Liver (tissue), 8 donors: ENCODE measurements at regions not wholly inside any gene's neighbourhood (a gene's known extent, or its start where the extent isn't known, plus 50 kb on each side); places are given as distances from the start of the nearest gene placed in this dataset.
"Not testable (repeated sequence)": the region's sequence is repeated elsewhere in the genome, so short reads cannot be mapped to it uniquely, and the experiment has no call there.

Experiments used
- DNase-seq: peaks from one replicate; pipeline ENCODE4 v3.0.0-alpha.2; 2017; ENCODE audit warnings: low spot score
- H3K27ac ChIP-seq, 2 donors: one replicate each; pipeline ENCODE4 v1.7.0; 2013; ENCODE audit warnings: inconsistent platforms in 2 of 2, low read length in 2 of 2, control low read depth in 1 of 2, low read depth in 1 of 2, mild to moderate bottlenecking in 1 of 2
- H3K27me3 ChIP-seq, 4 donors: one replicate each; pipeline versions ENCODE4 v1.6.1 to v1.7.0; 2013; ENCODE audit warnings: low read length in 3 of 4, inconsistent platforms in 1 of 4, mild to moderate bottlenecking in 1 of 4, moderate library complexity in 1 of 4; ENCODE audit not compliant: control insufficient read depth in 4 of 4, insufficient read depth in 4 of 4
- H3K36me3 ChIP-seq, 4 donors: one replicate each; pipeline versions ENCODE4 v1.6.1 to v1.7.0; 2013; ENCODE audit warnings: low read length in 3 of 4, mild to moderate bottlenecking in 3 of 4, low read depth in 1 of 4, moderate library complexity in 1 of 4; ENCODE audit not compliant: control insufficient read depth in 4 of 4, insufficient read depth in 3 of 4
- H3K4me1 ChIP-seq, 4 donors: one replicate each; pipeline versions ENCODE4 v1.6.1 to v1.7.0; 2013; ENCODE audit warnings: low read length in 3 of 4, mild to moderate bottlenecking in 3 of 4, moderate library complexity in 1 of 4; ENCODE audit not compliant: control insufficient read depth in 4 of 4, insufficient read depth in 4 of 4
- H3K4me3 ChIP-seq, 3 donors: one replicate each; pipeline versions ENCODE4 v1.6.1 to v1.7.0; 2013; ENCODE audit warnings: low read length in 3 of 3, control low read depth in 1 of 3, low read depth in 1 of 3, mild to moderate bottlenecking in 1 of 3
- H3K9ac ChIP-seq, 2 donors: one replicate each; pipeline ENCODE4 v1.7.0; 2013; ENCODE audit warnings: low read length in 2 of 2, mild to moderate bottlenecking in 2 of 2, moderate library complexity in 2 of 2, control low read depth in 1 of 2, low read depth in 1 of 2
- H3K9me3 ChIP-seq, 4 donors: one replicate each; pipeline versions ENCODE4 v1.6.1 to v1.7.0; 2013; ENCODE audit warnings: low read length in 3 of 4; ENCODE audit not compliant: control insufficient read depth in 4 of 4
- CTCF ChIP-seq: fragments of 150-350 bp; IDR thresholded peaks from 2 replicates; pipeline ENCODE4 v1.5.1; 2017; ENCODE audit warnings: improper control_type of control experiment, low read depth, low read length; ENCODE audit not compliant: missing input control
- EGR1 ChIP-seq, 2 donors: IDR thresholded peaks; 2 replicates each; pipeline ENCODE4 v1.6.1; 2016 to 2018; ENCODE audit warnings: antibody characterized with exemption in 2 of 2, low read depth in 2 of 2
- FOXA2 ChIP-seq: IDR thresholded peaks from 2 replicates; pipeline ENCODE4 v1.6.1; 2016; ENCODE audit warnings: antibody characterized with exemption
- GABPA ChIP-seq, 2 donors: IDR thresholded peaks in 1 of 2; conservative IDR thresholded peaks in 1 of 2; 2 replicates each; pipeline ENCODE4 v1.6.1; 2016; ENCODE audit warnings: antibody characterized with exemption in 2 of 2, mild to moderate bottlenecking in 1 of 2, moderate library complexity in 1 of 2
- HNF4A ChIP-seq, 2 donors: conservative IDR thresholded peaks; 2 replicates each; pipeline ENCODE4 v1.6.1; 2016; ENCODE audit warnings: antibody characterized with exemption in 2 of 2, mild to moderate bottlenecking in 2 of 2
- JUND ChIP-seq, 2 donors: IDR thresholded peaks; 2 replicates each; pipeline ENCODE4 v1.6.1; 2016; ENCODE audit warnings: antibody characterized with exemption in 2 of 2
- NR2F2 ChIP-seq: IDR thresholded peaks from 2 replicates; pipeline ENCODE4 v1.6.1; 2016; ENCODE audit warnings: antibody characterized with exemption
- REST ChIP-seq: IDR thresholded peaks from 2 replicates; pipeline ENCODE4 v1.6.1; 2016; ENCODE audit warnings: antibody characterized with exemption, mild to moderate bottlenecking
- TAF1 ChIP-seq: conservative IDR thresholded peaks from 2 replicates; pipeline ENCODE4 v1.6.1; 2016; ENCODE audit warnings: antibody characterized with exemption, mild to moderate bottlenecking
- YY1 ChIP-seq: IDR thresholded peaks from 2 replicates; pipeline ENCODE4 v1.6.1; 2016; ENCODE audit warnings: antibody characterized with exemption, mild to moderate bottlenecking
- WGBS: extraction: QIAGEN DNeasy Blood & Tissue Kit; methylation state at CpG from one replicate; pipeline ENCODE4 v1.1.7; 2013; 5-methylcytosine and 5-hydroxymethylcytosine counted together
- TF ChIP-seq, protein P1 (sequence below): IDR thresholded peaks from 2 replicates; pipeline ENCODE4 v1.6.1; 2016; ENCODE audit warnings: antibody characterized with exemption
- TF ChIP-seq, protein P2 (sequence below): IDR thresholded peaks from 2 replicates; pipeline ENCODE4 v1.6.1; 2016; ENCODE audit warnings: antibody characterized with exemption
- donor health status: healthy.
- donor health status: healthy.
- donor health status: healthy.
- donor health status: healthy.
- donor health status: healthy.

DNA sequence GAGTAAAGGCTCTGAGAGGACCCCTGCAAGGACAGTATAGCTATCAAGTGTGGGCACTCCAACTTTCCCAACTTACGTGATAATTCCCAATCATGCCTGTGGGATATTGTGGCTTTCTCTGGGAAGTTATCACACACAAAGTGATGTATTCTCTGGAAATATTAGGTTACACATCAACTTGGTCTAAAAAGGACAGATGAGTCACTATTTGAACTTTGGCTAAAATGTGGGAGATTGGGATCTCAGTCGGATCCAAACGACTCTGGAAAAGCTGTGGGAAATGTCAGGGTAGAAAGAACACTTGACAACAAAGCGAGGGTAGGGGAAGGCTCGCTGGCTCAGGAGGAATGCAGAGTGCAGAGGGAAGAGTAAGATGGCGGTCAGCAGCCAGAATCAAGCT lies 1048.9 kb downstream of the BCL11B start:
- no peak overlapping the region for H3K4me3 ChIP-seq
- no peak overlapping the region for H3K27ac ChIP-seq
- peaks cover 0 to 3% (median 0%) of the 10 kb centered on the region in 4 donors for H3K27me3 ChIP-seq
- no peaks in the 10 kb centered on the region for H3K4me1 ChIP-seq
- no peak for DNase-seq
- 75% methylated on average over 6 of the region's 6 CpGs for WGBS
- H3K9ac ChIP-seq: no peak overlapping the region
- no peaks in the 10 kb centered on the region for H3K36me3 ChIP-seq
- TF ChIP-seq, protein P1, sequence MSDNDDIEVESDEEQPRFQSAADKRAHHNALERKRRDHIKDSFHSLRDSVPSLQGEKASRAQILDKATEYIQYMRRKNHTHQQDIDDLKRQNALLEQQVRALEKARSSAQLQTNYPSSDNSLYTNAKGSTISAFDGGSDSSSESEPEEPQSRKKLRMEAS: no peak
- no peak for TF ChIP-seq HNF4A (conservative IDR thresholded peaks at IDR 0.05)
- TF ChIP-seq, protein P2, sequence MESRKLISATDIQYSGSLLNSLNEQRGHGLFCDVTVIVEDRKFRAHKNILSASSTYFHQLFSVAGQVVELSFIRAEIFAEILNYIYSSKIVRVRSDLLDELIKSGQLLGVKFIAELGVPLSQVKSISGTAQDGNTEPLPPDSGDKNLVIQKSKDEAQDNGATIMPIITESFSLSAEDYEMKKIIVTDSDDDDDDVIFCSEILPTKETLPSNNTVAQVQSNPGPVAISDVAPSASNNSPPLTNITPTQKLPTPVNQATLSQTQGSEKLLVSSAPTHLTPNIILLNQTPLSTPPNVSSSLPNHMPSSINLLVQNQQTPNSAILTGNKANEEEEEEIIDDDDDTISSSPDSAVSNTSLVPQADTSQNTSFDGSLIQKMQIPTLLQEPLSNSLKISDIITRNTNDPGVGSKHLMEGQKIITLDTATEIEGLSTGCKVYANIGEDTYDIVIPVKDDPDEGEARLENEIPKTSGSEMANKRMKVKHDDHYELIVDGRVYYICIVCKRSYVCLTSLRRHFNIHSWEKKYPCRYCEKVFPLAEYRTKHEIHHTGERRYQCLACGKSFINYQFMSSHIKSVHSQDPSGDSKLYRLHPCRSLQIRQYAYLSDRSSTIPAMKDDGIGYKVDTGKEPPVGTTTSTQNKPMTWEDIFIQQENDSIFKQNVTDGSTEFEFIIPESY: no peak
- TF ChIP-seq REST: no peak
- no peak for TF ChIP-seq YY1
- TF ChIP-seq GABPA (IDR thresholded peaks at IDR 0.05 in 1 of 2, conservative IDR thresholded peaks at IDR 0.05 in 1 of 2): no peak
- TF ChIP-seq EGR1 (IDR thresholded peaks at IDR 0.05; ENCODE audit: low read depth in 2 of 2): no peak
- TF ChIP-seq NR2F2: no peak
- TF ChIP-seq CTCF: no peak
- TF ChIP-seq JUND (IDR thresholded peaks at IDR 0.05): no peak
- no peak for TF ChIP-seq FOXA2
- no peak for TF ChIP-seq TAF1
- H3K9me3 ChIP-seq: no peaks in the 10 kb centered on the region

GRCh38 chr14:98223710-98224109 lies 1048.3 kb downstream of the BCL11B start:
- not testable (repeated sequence) for H3K4me1 ChIP-seq, H3K9me3 ChIP-seq, H3K27ac ChIP-seq, H3K4me3 ChIP-seq, DNase-seq, H3K9ac ChIP-seq, H3K36me3 ChIP-seq, H3K27me3 ChIP-seq
- WGBS: 83% methylated on average over 4 of the region's 4 CpGs
